NCI-H2081 (cell line): ENCODE measurements at regions not wholly inside any gene's neighbourhood (a gene's known extent, or its start where the extent isn't known, plus 50 kb on each side); places are given as distances from the start of the nearest gene placed in this dataset.
"Not testable (repeated sequence)": the region's sequence is repeated elsewhere in the genome, so short reads cannot be mapped to it uniquely, and the experiment has no call there.

Experiments used
- DNase-seq, 2 experiments: peaks; one replicate each; lab custom pipeline; 2025; lab: John Stamatoyannopoulos, UW

- DNase-seq = no peak
Measured at GRCh38 chr3:144821583-144821982, 850.0 kb downstream of the DIPK2A start.

DNA sequence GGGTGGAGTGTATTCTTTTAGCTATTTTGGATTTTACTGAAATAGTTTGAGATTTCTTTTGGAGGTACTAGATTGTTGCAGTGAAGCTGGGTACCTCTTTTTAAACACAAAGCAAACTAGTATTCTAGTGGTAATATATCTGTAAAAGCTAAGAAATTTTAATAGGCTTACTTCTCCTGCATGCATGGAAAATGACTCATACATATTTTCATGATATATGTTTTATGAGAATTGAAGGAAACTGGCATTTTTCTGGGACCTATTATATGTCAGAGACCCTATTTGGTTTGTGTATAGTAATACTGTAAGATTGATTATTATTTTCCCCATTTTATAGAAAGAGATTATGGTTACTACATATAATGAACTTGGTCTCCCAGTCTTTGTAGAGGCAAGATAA, 851.0 kb downstream of the DIPK2A start:
- no peak for DNase-seq

- no peak for DNase-seq
Measured at GRCh38 chr3:144831955-144832716, 860.5 kb downstream of the DIPK2A start.

DNA sequence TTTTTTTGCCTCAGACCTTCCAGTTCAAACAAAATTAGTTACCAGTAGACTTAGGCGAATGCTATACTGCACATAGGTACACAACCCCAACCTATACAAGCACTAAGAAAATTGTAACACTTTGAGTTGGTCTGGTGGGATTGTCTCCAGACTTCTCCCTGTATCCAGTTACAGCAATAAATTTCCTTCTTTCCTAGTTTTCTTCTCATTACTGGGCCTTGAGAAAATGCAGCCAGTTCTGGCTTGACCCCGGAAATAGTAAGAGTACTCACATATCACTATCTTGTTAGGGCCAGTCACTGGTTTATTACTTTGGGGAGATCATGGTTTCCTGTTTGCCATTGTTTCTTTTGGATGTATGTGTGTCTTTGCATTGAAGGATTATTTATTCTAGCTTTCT, 868.4 kb downstream of the DIPK2A start:
- DNase-seq = no peak

- DNase-seq = no peak
Measured at GRCh38 chr3:144840866-144841265, 869.2 kb downstream of the DIPK2A start.

DNA sequence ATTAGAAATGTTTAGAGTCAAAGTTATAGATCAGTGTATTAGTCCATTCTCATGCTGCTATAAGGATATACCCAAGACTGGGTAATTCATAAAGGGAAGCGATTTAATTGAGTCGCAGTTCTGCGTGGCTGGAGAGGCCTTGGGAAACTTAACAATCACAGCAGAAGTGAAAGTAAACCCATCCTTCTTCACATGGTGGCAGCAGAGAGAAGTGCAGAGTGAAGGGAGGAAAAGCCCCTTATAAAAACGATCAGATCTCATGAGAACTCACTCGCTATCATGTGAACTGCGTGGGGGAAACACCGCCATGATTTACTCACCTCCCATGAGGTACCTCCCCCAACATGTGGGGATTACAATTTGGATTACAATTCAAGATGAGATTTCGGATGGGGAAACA, 871.5 kb downstream of the DIPK2A start:
- no peak for DNase-seq

GRCh38 chr3:144852999-144853398, 881.4 kb downstream of the DIPK2A start:
- DNase-seq = no peak

DNA sequence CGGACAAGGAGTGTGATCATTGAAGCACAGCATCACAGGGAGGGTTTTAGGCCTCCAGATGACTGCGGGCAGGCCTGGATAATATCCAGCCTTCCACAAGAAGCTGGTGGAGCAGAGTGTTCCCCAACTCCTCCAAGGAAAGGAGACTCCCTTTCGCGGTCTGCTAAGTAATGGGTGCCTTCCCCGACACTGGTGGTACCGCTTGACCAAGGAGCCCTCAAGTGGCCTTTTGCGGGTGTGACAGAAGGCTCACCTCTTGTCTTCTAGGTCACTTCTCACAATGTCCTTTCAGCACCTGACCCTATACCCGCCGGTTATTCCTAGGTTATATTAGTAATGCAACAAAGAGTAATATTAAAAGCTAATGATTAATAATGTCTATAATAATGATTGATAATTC, 882.4 kb downstream of the DIPK2A start:
- DNase-seq = not testable (repeated sequence)

- no peak for DNase-seq
Measured at GRCh38 chr3:144859161-144859560, 887.5 kb downstream of the DIPK2A start.

GRCh38 chr3:144864646-144865045, 893.0 kb downstream of the DIPK2A start:
- DNase-seq = no peak

GRCh38 chr3:144865948-144866347, 894.3 kb downstream of the DIPK2A start:
- no peak for DNase-seq

DNA sequence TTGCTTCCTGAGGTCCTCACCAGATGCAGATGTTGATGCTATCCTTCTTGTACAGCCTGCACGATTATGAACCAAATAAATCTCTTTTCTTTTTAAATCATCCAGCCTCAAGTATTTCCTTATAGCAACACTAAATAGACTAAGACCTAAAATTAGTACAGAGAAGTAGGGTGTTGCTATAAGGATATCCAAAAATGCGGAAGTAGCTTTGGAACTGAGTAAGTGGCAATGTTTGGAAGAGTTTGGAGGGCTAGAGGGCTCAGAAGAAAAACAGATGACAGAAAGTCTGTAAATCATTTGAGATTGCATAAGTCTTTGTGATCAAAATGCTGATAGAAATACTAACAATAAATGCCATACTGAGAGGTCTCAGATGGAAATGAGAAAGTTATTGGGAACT, 894.9 kb downstream of the DIPK2A start:
- no peak for DNase-seq

GRCh38 chr3:144868506-144868905, 896.9 kb downstream of the DIPK2A start:
- DNase-seq = no peak

GRCh38 chr3:144873066-144873465, 901.4 kb downstream of the DIPK2A start:
- no peak for DNase-seq

GRCh38 chr3:144875211-144875610, 903.6 kb downstream of the DIPK2A start:
- no peak for DNase-seq

DNA sequence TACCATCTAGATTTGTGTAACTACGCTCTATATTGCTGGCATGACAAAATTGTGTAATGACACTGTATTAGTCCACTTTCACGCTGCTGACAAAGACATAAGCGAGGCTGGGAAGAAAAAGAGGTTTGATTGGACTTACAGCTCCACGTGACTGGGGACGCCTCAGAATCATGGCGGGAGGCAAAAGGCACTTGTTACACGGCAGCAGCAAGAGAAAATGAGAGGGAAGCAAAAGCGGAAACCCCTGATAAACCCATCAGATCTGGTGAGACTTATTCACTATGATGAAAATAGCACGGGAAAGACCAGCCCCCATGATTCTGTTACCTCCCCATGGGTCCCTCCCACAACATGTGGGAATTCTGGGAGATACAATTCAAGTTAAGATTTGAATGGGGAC, 905.7 kb downstream of the DIPK2A start:
- no peak for DNase-seq

GRCh38 chr3:144879701-144880100, 908.1 kb downstream of the DIPK2A start:
- DNase-seq = no peak

DNA sequence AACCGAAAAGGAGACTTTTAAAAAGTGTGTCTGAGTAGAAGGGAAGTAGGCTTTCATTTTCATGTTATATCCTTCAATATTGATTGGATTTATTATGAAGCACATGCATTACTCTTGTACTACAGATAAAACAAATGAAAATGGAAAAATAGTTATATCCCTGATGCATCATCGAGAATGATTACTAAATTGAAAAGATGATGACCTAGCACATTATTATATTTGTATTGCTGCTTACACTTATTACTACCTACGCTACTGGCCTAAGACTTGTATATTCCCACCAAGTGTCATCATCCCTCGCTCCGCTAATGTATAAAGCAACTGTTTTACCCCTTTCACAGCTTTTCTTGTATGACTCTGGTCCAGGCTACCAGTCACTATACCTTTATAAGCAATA, 922.4 kb downstream of the DIPK2A start:
- no peak for DNase-seq

DNA sequence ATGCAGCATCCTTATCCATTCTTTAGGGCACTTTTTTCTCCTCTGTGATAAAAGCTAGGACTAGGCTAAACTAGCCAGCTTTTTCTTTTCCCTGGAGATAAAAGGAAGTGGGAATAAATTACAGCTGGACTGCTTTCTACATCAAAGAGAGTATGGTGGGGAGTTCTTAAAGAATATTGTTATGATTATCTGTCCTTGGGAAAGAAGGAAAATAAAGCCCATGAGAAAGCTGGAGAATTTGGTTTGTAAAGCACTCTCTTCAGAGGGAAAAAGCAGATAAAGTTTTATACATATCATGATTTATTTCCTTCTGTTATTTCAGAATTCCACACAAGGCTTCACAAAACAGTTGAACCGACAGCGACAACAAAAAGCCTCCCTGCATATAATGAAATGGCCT, 923.0 kb downstream of the DIPK2A start:
- no peak for DNase-seq

DNA sequence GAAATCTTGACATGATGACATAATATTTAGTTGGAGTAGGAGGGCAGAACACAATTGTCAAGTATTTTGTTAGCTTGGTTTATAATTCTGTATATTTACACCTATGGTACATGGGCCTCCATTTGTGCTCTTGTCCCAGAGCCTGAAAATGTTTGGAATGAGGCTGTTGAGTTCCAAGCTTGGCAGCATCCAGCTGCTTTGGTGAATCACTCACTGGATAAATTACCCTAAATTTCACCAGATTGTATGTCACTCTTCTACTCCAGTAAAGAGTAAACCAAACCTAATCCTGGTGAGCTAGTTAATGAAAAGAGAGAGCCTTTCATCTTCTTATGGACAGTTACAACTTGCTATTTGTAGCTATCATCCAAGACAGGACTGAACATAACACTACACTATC, 928.7 kb downstream of the DIPK2A start:
- DNase-seq = no peak

GRCh38 chr3:144907581-144907980, 936.0 kb downstream of the DIPK2A start:
- not testable (repeated sequence) for DNase-seq

GRCh38 chr3:144912968-144913367, 941.3 kb downstream of the DIPK2A start:
- DNase-seq = no peak

- DNase-seq = no peak
Measured at GRCh38 chr3:144915202-144915601, 943.6 kb downstream of the DIPK2A start.

- DNase-seq = no peak
Measured at GRCh38 chr3:144921710-144922109, 950.1 kb downstream of the DIPK2A start.
